Activated CD4-positive, alpha-beta T cell treated with anti-CD3 and anti-CD28 coated beads for 36 hours (primary cell): ENCODE measurements at regions not wholly inside any gene's neighbourhood (a gene's known extent, or its start where the extent isn't known, plus 50 kb on each side); places are given as distances from the start of the nearest gene placed in this dataset.

Experiments used
- ATAC-seq: fragments of 200-7000 bp; cut with Tn5 transposase; one replicate; pipeline ENCODE4 v1.10.0; 2021; ENCODE audit warnings: mild to moderate bottlenecking, moderate library complexity
- CTCF ChIA-PET: fragments of 350-600 bp; sonication (Branson Sonifier 250); formaldehyde crosslinking; loops from one replicate; lab custom pipeline; 2021; ENCODE audit warnings: antibody characterized with exemption; lab: Charles Lee
- POLR2A ChIA-PET: fragments of 350-600 bp; sonication (Branson Sonifier 250); formaldehyde crosslinking; loops from one replicate; lab custom pipeline; 2021; ENCODE audit warnings: antibody characterized with exemption, inconsistent platforms; lab: Charles Lee
- DNase-seq: peaks from one replicate; pipeline ENCODE4 v3.0.0-alpha.2; 2020
- H3K27ac Mint-ChIP-seq: one replicate; pipeline ENCODE4 v1.8.0; 2021; ENCODE audit warnings: mixed read lengths
- H3K27me3 Mint-ChIP-seq: one replicate; pipeline ENCODE4 v1.8.0; 2021; ENCODE audit warnings: mixed read lengths
- H3K36me3 Mint-ChIP-seq: one replicate; pipeline ENCODE4 v1.8.0; 2021; ENCODE audit warnings: low read depth, mixed read lengths
- H3K4me1 Mint-ChIP-seq: one replicate; pipeline ENCODE4 v1.8.0; 2021; ENCODE audit warnings: mixed read lengths
- H3K4me3 Mint-ChIP-seq: one replicate; pipeline ENCODE4 v1.8.0; 2021; ENCODE audit warnings: mild to moderate bottlenecking, moderate library complexity, mixed read lengths
- H3K9me3 Mint-ChIP-seq: one replicate; pipeline ENCODE4 v1.8.0; 2021; ENCODE audit warnings: low read depth, mixed read lengths
- intact Hi-C, 2 experiments: fragments of 100-400 bp; cut with DNase I in 1 of 2; cut with micrococcal nuclease in 1 of 2; formaldehyde crosslinking; loops; one replicate each; pipeline versions ENCODE4 v1.14.2 to v1.15.1; 2022 to 2024; cut with DNase I, micrococcal nuclease

DNA sequence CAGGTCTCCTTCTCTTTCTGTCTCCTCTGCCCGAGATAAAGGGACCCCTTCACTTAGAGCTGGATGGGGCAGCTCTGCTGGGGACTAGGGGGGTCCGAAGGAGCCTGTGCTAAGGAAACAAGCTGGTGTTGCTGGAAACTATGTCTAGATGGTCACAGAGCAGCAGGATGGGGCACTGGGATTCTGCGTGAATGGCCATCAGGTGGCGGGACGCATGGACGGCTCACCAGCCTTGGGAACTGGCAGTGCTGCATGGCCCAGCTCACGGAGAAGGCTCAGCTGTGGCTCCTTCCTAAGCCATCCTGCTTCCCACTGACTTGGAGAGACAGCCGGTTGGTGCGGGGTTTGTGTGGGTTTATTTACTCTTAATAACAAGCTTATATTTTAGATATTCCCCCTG lies 411.8 kb downstream of the ZNF536 start:
- Mint-ChIP-seq H3K27ac (no peak overlapping the region), H3K36me3 (no peaks in the 10 kb centered on the region), H3K27me3 (peaks cover 10% of the 10 kb centered on the region), H3K9me3 (no peaks in the 10 kb centered on the region), H3K4me3 (no peak overlapping the region), H3K4me1 (no peaks in the 10 kb centered on the region)
- intact Hi-C loops: loop anchor here in 1 of 2 experiments (2.0 kb wide), 2 partner anchors 573 to 1441 kb away; no protein-coding TSS in a partner anchor
- ATAC-seq: no peak
- ChIA-PET POLR2A (no interaction called here), CTCF (interaction anchor here (0.8 kb wide), 3 partner anchors 10 to 156 kb away, joined by 3 to 5 read pairs (median 3); no protein-coding TSS in a partner anchor)
- no peak for DNase-seq

DNA sequence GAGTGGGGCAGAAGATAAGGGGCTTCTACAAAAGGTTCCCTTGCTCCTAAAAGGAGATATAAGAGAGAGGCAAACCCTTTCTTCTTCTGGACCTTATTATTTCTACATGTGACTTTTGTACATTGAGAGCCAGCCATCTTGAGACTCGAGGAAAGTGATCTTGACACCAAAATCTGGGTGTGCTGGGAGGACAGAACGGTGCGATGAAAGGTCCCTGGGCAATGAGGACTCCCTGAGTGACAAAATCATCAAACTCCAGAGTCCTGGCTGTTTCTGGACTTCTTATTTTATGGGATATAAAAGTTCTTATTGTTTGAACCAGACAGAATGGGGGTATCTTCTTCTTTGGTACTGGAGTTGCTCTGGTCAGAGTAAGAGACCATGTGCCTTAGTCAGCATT lies 411.0 kb downstream of the ZNF536 start:
- Mint-ChIP-seq H3K9me3 (no peaks in the 10 kb centered on the region), H3K27me3 (peaks cover 12% of the 10 kb centered on the region), H3K27ac (no peak overlapping the region), H3K36me3 (no peaks in the 10 kb centered on the region), H3K4me3 (no peak overlapping the region), H3K4me1 (no peaks in the 10 kb centered on the region)
- ChIA-PET POLR2A (no interaction called here), CTCF (no interaction called here)
- no peak for ATAC-seq
- DNase-seq: no peak
- intact Hi-C loops: no loop called here

DNA sequence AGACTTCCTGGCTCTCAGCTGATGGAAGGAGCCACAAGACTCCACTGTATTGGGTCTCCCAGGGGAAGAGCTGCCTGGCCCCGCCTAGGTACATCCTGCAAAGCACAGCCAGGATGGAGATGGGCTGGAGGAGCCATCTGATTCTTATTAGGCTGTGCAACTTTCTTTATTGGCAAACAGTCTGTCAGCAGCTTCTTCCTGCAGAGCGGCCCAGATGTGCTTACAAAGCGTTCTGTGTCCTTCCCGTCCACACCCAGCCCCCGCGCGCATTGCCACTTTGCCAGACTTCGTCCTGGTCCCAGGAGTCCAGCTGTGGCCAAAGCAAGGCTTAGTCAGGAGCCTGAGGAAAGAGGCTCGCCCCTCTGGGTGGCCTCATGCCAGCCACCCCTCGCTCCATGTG lies 409.3 kb downstream of the ZNF536 start:
- Mint-ChIP-seq H3K4me3 (no peak overlapping the region), H3K27ac (no peak overlapping the region), H3K4me1 (no peaks in the 10 kb centered on the region), H3K36me3 (no peaks in the 10 kb centered on the region), H3K9me3 (no peaks in the 10 kb centered on the region), H3K27me3 (peaks cover 12% of the 10 kb centered on the region)
- ATAC-seq (no peak), DNase-seq (no peak)
- POLR2A ChIA-PET: no interaction called here
- CTCF ChIA-PET: no interaction called here
- intact Hi-C loops: no loop called here

DNA sequence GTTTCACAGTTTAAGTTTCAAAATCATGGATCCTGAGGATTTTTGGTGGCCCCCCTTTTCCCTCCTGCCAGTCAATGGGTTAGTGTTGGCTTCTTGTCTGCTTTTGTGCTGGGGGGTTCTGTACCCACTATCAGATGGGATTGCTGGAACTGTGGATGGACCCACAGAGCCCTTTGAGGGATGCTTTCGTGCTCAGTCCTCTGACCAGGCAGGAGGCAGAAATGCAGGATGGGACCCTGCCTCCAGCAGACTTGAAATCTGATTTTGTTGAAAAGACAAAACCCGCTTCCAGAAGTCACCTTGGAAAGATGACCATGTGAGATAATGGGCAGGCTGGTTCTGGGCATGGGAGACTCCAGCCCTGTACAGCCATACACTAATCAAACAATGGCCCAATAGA lies 408.9 kb downstream of the ZNF536 start:
- ChIA-PET CTCF (no interaction called here), POLR2A (no interaction called here)
- intact Hi-C loops: no loop called here
- H3K4me1 Mint-ChIP-seq: no peaks in the 10 kb centered on the region
- H3K4me3 Mint-ChIP-seq: no peak overlapping the region
- peaks cover 9% of the 10 kb centered on the region for H3K27me3 Mint-ChIP-seq
- H3K9me3 Mint-ChIP-seq: no peaks in the 10 kb centered on the region
- no peaks in the 10 kb centered on the region for H3K36me3 Mint-ChIP-seq
- H3K27ac Mint-ChIP-seq: no peak overlapping the region
- DNase-seq (no peak), ATAC-seq (no peak)

DNA sequence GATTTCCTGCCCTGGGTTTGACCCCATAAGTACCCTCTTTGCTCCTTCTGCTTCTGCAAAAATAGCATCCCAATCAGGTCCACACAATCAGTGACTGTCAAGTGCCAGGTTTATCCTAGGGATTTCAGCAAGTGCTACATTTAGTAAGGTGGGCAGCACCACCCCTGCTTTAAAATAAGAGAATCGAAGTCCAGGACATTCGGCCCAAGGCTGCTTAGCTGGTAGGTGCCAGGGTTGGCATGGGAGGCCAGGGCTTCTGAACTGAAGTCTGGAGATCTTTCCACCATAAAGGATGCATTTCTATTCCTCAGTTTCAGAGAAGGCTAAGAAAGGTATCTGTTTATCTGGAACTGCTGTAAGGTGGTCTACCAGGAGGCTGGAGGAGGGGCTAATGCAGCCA lies 408.3 kb downstream of the ZNF536 start:
- no peaks in the 10 kb centered on the region for H3K9me3 Mint-ChIP-seq
- DNase-seq: no peak
- no peaks in the 10 kb centered on the region for H3K4me1 Mint-ChIP-seq
- ChIA-PET POLR2A (no interaction called here), CTCF (interaction anchor here (2.1 kb wide), 1 partner anchor 9 kb away, joined by 7 read pairs; no protein-coding TSS in a partner anchor)
- no peaks in the 10 kb centered on the region for H3K36me3 Mint-ChIP-seq
- ATAC-seq: no peak
- intact Hi-C loops: no loop called here
- H3K27me3 Mint-ChIP-seq: peaks cover 9% of the 10 kb centered on the region
- H3K27ac Mint-ChIP-seq: no peak overlapping the region
- no peak overlapping the region for H3K4me3 Mint-ChIP-seq

DNA sequence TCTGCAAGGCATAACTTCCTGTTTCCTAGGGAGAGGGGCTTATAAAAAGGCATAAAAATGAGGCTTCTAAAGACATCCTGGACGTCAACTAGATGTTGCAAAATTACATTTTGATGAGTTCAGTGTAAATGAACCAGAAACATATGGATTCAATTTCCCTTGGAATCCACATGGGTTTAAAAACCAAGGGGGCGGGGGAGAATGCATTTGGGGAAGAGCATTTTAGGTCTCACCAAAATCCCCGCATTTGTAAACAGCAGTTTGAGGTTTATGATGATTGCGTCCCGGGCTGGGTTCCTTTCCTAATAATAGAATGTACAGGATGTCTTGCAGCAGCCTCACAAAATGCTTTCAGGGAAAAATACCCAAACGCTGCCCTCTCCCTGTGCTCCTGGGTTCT lies 407.8 kb downstream of the ZNF536 start:
- no peak for ATAC-seq
- Mint-ChIP-seq H3K27ac (no peak overlapping the region), H3K4me1 (no peaks in the 10 kb centered on the region), H3K4me3 (no peak overlapping the region), H3K9me3 (no peaks in the 10 kb centered on the region), H3K27me3 (peaks cover 8% of the 10 kb centered on the region), H3K36me3 (no peaks in the 10 kb centered on the region)
- no peak for DNase-seq
- intact Hi-C loops: no loop called here
- POLR2A ChIA-PET: no interaction called here
- CTCF ChIA-PET: interaction anchor here (2.1 kb wide), 1 partner anchor 10 kb away, joined by 7 read pairs; no protein-coding TSS in a partner anchor

DNA sequence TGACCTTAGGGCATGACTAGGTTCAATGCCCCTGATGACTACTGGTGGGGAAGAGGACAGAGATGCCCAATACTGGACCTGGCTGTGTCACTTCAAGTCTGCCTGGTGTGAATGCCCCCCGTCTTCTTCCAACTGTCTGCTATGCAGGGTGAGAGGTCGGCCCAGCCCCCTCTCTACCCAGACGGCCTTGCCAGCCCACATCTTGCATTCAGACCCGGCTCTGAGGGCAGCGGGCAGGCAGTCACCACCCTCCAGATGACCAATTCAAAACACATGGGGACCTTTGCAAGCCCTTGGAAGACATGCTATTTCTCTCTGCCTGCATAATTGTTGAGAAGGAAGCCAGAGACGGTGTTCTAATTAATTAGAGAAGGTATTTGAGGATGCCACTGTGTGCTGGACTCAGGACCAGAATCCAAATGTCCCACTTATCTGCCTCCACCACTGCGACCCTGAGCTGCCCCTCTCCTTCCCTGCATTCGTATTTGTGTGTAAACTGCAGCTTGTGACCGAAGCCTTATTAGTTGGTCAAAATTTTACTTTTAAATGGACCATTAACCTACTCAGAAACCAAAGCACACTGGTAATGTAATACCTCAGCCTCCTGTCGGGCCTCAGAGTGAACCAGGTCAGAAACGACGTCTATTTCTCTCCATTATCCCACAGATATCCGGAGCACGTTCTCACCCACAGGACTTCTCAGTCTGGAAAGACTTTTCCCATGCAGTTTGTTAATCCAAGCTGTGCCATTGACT lies 407.0 kb downstream of the ZNF536 start:
- no peaks in the 10 kb centered on the region for H3K9me3 Mint-ChIP-seq
- no peaks in the 10 kb centered on the region for H3K4me1 Mint-ChIP-seq
- no peak for ATAC-seq
- H3K36me3 Mint-ChIP-seq: no peaks in the 10 kb centered on the region
- H3K27me3 Mint-ChIP-seq: peaks cover 6% of the 10 kb centered on the region
- H3K4me3 Mint-ChIP-seq: no peak overlapping the region
- ChIA-PET POLR2A (no interaction called here), CTCF (interaction anchor here (2.1 kb wide), 1 partner anchor 11 kb away, joined by 7 read pairs; no protein-coding TSS in a partner anchor)
- intact Hi-C loops: no loop called here
- no peak overlapping the region for H3K27ac Mint-ChIP-seq
- no peak for DNase-seq

DNA sequence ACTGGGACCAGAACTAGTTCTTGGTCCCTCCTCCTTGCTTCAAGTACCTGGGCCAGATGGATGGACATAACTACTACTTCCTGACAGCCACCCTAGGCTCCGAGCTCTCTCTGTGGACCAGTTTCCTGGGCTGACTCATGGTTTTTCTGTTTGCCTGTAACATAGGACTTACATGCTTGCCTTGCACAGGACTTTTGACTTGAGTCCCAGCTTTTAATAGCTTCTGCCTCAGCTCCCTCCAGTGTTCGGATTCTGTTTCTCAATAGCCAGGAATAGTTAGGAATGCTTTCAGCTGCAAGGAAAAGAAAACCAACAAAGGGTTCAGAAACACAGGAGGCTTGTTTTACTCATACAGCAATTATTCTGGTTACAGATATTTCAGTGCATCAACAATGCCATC lies 405.9 kb downstream of the ZNF536 start:
- no peak for ATAC-seq
- no peak overlapping the region for H3K27ac Mint-ChIP-seq

DNA sequence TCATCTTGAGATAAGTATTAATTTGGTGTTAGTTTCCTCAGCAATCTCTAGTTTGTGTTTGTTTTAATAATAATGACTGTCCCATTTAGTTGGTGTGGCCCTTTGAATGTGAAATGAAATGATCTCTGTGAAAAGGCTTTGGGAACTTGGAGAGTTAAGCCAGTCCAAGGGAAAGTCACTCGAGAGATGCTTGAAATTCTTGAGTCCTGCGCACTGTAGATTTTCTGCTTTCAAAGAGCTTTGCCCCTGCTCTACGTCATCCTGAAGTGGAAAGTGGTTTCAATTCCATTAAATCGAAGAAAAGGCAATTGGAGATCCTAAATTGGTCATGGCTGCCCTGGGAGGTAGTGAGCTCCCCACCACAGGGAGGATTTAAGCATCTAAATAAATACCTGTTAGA lies 403.8 kb downstream of the ZNF536 start:
- Mint-ChIP-seq H3K9me3 (peaks cover 6% of the 10 kb centered on the region), H3K36me3 (no peaks in the 10 kb centered on the region), H3K27ac (no peak overlapping the region), H3K4me1 (no peaks in the 10 kb centered on the region), H3K27me3 (peaks cover 9% of the 10 kb centered on the region), H3K4me3 (no peak overlapping the region)
- POLR2A ChIA-PET: no interaction called here
- no peak for ATAC-seq
- intact Hi-C loops: no loop called here
- CTCF ChIA-PET: no interaction called here
- DNase-seq: no peak

More for the DNA sequence above, 405.9 kb downstream of the ZNF536 start:
- Mint-ChIP-seq H3K27me3 (peaks cover 9% of the 10 kb centered on the region), H3K4me3 (no peak overlapping the region), H3K36me3 (no peaks in the 10 kb centered on the region), H3K9me3 (peaks cover 4% of the 10 kb centered on the region), H3K4me1 (no peaks in the 10 kb centered on the region)
- POLR2A ChIA-PET: no interaction called here
- CTCF ChIA-PET: interaction anchor here (0.6 to 1.1 kb wide), 2 partner anchors 31 to 192 kb away, joined by 3 to 6 read pairs; no protein-coding TSS in a partner anchor
- intact Hi-C loops: no loop called here
- DNase-seq: no peak

DNA sequence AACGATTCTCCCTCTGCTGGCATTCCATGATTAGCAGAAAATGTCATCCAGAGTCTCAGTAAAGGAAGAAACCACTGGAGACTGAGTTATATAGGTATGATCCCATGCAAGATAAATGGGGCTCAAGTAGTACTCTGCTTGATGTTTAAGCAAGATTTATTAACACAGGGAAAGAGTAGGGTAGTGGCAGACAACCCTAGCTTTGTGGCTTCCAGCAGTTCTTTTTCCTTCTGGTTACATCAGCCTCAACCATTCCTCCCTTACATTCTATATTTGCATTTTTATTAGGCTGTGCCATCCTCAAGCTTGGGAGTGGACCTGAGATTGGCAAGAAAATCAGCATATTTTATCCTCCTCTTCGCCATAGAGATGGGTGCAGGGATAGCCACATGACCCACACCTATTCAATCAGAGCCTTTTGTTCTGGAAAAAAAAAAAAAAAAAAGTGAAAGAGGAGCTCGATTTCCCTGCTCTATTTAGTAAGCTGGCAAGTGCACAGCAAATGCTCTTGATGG lies 402.1 kb downstream of the ZNF536 start:
- Mint-ChIP-seq H3K27ac (no peak overlapping the region), H3K9me3 (peaks cover 9% of the 10 kb centered on the region), H3K36me3 (no peaks in the 10 kb centered on the region), H3K27me3 (peaks cover 9% of the 10 kb centered on the region), H3K4me1 (no peaks in the 10 kb centered on the region), H3K4me3 (no peak overlapping the region)
- ATAC-seq (no peak), DNase-seq (no peak)
- ChIA-PET POLR2A (no interaction called here), CTCF (interaction anchor here (0.6 kb wide), 1 partner anchor 68 kb away, joined by 3 read pairs; no protein-coding TSS in a partner anchor)
- intact Hi-C loops: no loop called here

DNA sequence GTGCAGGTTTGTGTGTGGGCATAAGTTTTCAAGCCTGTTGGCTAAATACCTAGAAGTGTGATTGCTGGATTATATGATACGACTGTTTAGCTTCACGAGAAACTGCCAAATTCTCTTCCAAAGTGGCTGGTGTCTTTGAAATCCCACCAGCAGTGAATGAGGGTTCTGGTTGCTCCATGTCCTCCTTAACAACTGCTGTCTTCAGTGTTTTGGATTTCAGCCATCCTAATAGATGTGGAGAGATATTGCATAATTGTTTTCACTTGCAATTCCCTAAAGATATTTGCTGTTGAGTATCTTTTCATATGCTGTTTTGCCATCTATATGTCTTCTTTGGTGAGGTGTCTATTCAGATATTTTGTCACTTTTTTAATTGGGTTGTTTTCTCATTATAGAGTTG lies 390.5 kb downstream of the ZNF536 start:
- ChIA-PET POLR2A (no interaction called here), CTCF (no interaction called here)
- no peaks in the 10 kb centered on the region for H3K36me3 Mint-ChIP-seq
- intact Hi-C loops: no loop called here
- no peak for DNase-seq
- peaks cover 7% of the 10 kb centered on the region for H3K9me3 Mint-ChIP-seq
- peaks cover 5% of the 10 kb centered on the region for H3K27me3 Mint-ChIP-seq
- no peak for ATAC-seq
- no peak overlapping the region for H3K4me3 Mint-ChIP-seq
- H3K27ac Mint-ChIP-seq: no peak overlapping the region
- H3K4me1 Mint-ChIP-seq: no peaks in the 10 kb centered on the region

DNA sequence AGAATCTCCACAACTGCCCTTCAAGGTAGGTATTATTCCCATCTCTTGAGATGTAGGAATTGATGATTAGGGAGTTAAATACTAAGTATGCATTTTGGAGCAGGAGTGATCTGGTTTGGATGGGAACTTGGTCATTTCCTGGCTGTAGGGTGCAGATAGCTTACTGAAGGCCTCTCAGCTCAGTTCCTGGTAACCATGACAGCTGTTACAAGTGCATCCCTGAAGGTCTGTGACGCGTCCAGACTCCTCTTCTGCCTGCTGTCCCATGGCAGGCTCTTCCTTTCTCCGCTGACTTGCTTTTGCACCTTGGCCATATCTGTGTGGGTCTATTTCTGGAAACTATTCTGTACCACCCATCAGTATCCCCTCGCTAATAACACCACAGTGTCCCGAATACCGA lies 387.8 kb downstream of the ZNF536 start:
- H3K9me3 Mint-ChIP-seq: peaks cover 2% of the 10 kb centered on the region
- intact Hi-C loops: no loop called here
- DNase-seq: no peak
- no peak overlapping the region for H3K27ac Mint-ChIP-seq
- H3K4me1 Mint-ChIP-seq: no peaks in the 10 kb centered on the region
- no peak overlapping the region for H3K4me3 Mint-ChIP-seq
- peaks cover 7% of the 10 kb centered on the region for H3K27me3 Mint-ChIP-seq
- CTCF ChIA-PET: no interaction called here
- POLR2A ChIA-PET: no interaction called here
- no peaks in the 10 kb centered on the region for H3K36me3 Mint-ChIP-seq
- ATAC-seq: no peak
